HEK293 (cell line): ENCODE measurements at regions not wholly inside any gene's neighbourhood (a gene's known extent, or its start where the extent isn't known, plus 50 kb on each side); places are given as distances from the start of the nearest gene placed in this dataset.

Experiments
- CTCF ChIA-PET: fragments of 350-600 bp; formaldehyde crosslinking; extraction: SDS; loops from one replicate; lab custom pipeline; 2021; ENCODE audit warnings: antibody characterized with exemption; lab: Yijun Ruan, JAX
- POLR2A ChIA-PET: fragments of 300-600 bp; formaldehyde crosslinking; extraction: SDS; loops from one replicate; lab custom pipeline; 2020; ENCODE audit warnings: antibody characterized with exemption, inconsistent platforms; lab: Yijun Ruan, JAX
- H3K27ac ChIP-seq: fragments of 200-500 bp; sonication (Bioruptor generic); 2 replicates; pipeline ENCODE4 v1.5.1; 2014; ENCODE audit warnings: low read depth, low read length, control low read depth, inconsistent platforms; ENCODE audit errors: extremely low read depth
- H3K36me3 ChIP-seq, 2 experiments: fragments of 200-500 bp in 1 of 2; sonication (Bioruptor generic) in 1 of 2; 1 replicate in 1 of 2; 2 replicates in 1 of 2; pipeline ENCODE4 v1.5.1; 2014 to 2017; ENCODE audit warnings: inconsistent platforms in 2 of 2, low read length in 2 of 2; ENCODE audit not compliant: control insufficient read depth in 2 of 2, insufficient read depth in 1 of 2
- H3K4me1 ChIP-seq: fragments of 200-500 bp; sonication (Bioruptor generic); 2 replicates; pipeline ENCODE4 v1.5.1; 2014; ENCODE audit warnings: mild to moderate bottlenecking, low read length, inconsistent platforms; ENCODE audit not compliant: control insufficient read depth, insufficient read depth
- H3K4me3 ChIP-seq: 2 replicates; pipeline ENCODE4 v1.5.1; 2011; ENCODE audit warnings: low read depth, mild to moderate bottlenecking, control low read depth, low read length, moderate library complexity
- H3K9me3 ChIP-seq: fragments of 200-500 bp; sonication (Bioruptor generic); 2 replicates; pipeline ENCODE4 v1.5.1; 2014; ENCODE audit warnings: low read depth, low read length, inconsistent platforms; ENCODE audit not compliant: control insufficient read depth, insufficient read depth
- GFI1B ChIP-seq: fragments of 450-650 bp; formaldehyde crosslinking; IDR thresholded peaks from 2 replicates; pipeline ENCODE4 v1.5.1; 2016; ENCODE audit warnings: missing biosample characterization, missing genetic modification characterization
- GLIS2 ChIP-seq: fragments of 450-650 bp; formaldehyde crosslinking; IDR thresholded peaks from 2 replicates; pipeline ENCODE4 v1.5.1; 2016; ENCODE audit warnings: missing biosample characterization, missing genetic modification characterization
- TCF7L2 ChIP-seq: IDR thresholded peaks from 2 replicates; pipeline ENCODE4 v1.6.1; 2011; ENCODE audit warnings: low read depth, mild to moderate bottlenecking, inconsistent platforms, low read length, moderate library complexity, borderline replicate concordance
- ZBTB20 ChIP-seq: fragments of 450-650 bp; formaldehyde crosslinking; IDR thresholded peaks from 2 replicates; pipeline ENCODE4 v1.5.1; 2016; ENCODE audit warnings: missing biosample characterization, missing genetic modification characterization
- ZFP41 ChIP-seq: fragments of 450-650 bp; formaldehyde crosslinking; IDR thresholded peaks from 2 replicates; pipeline ENCODE4 v1.5.1; 2016; ENCODE audit warnings: missing biosample characterization, missing genetic modification characterization, borderline replicate concordance
- ZNF10 ChIP-seq: fragments of 450-650 bp; formaldehyde crosslinking; IDR thresholded peaks from 2 replicates; pipeline ENCODE4 v1.5.1; 2017; ENCODE audit warnings: missing biosample characterization, missing genetic modification characterization
- ZNF157 ChIP-seq: fragments of 450-650 bp; formaldehyde crosslinking; IDR thresholded peaks from 2 replicates; pipeline ENCODE4 v1.5.1; 2016; ENCODE audit warnings: missing biosample characterization, missing genetic modification characterization
- ZNF169 ChIP-seq: fragments of 450-650 bp; formaldehyde crosslinking; IDR thresholded peaks from 2 replicates; pipeline ENCODE4 v1.5.1; 2016; ENCODE audit warnings: missing biosample characterization, missing genetic modification characterization
- ZNF174 ChIP-seq: fragments of 450-650 bp; formaldehyde crosslinking; IDR thresholded peaks from 2 replicates; pipeline ENCODE4 v1.5.0; 2017; ENCODE audit warnings: missing biosample characterization, mild to moderate bottlenecking, missing genetic modification characterization
- ZNF248 ChIP-seq: fragments of 450-650 bp; formaldehyde crosslinking; IDR thresholded peaks from 2 replicates; pipeline ENCODE4 v1.5.1; 2017; ENCODE audit warnings: missing biosample characterization, missing genetic modification characterization
- ZNF266 ChIP-seq: fragments of 450-650 bp; formaldehyde crosslinking; IDR thresholded peaks from 2 replicates; pipeline ENCODE4 v1.5.1; 2016; ENCODE audit warnings: missing biosample characterization, missing genetic modification characterization, low read depth
- ZNF311 ChIP-seq: fragments of 450-650 bp; formaldehyde crosslinking; IDR thresholded peaks from 2 replicates; pipeline ENCODE4 v1.5.1; 2017; ENCODE audit warnings: missing biosample characterization, missing genetic modification characterization, borderline replicate concordance
- ZNF335 ChIP-seq: fragments of 450-650 bp; formaldehyde crosslinking; conservative IDR thresholded peaks from 2 replicates; pipeline ENCODE4 v1.5.1; 2016; ENCODE audit warnings: missing biosample characterization, missing genetic modification characterization
- ZNF391 ChIP-seq: fragments of 450-650 bp; formaldehyde crosslinking; IDR thresholded peaks from 2 replicates; pipeline ENCODE4 v1.5.1; 2016; ENCODE audit warnings: low read depth, missing biosample characterization, missing genetic modification characterization, borderline replicate concordance
- ZNF423 ChIP-seq: fragments of 450-650 bp; formaldehyde crosslinking; IDR thresholded peaks from 2 replicates; pipeline ENCODE4 v1.5.1; 2016; ENCODE audit warnings: missing biosample characterization, missing genetic modification characterization
- ZNF518A ChIP-seq: fragments of 450-650 bp; formaldehyde crosslinking; conservative IDR thresholded peaks from 2 replicates; pipeline ENCODE4 v1.5.1; 2016; ENCODE audit warnings: low read depth, missing biosample characterization, missing genetic modification characterization
- ZNF571 ChIP-seq: fragments of 450-650 bp; formaldehyde crosslinking; IDR thresholded peaks from 2 replicates; pipeline ENCODE4 v1.5.0; 2017; ENCODE audit warnings: missing biosample characterization, missing genetic modification characterization
- ZNF624 ChIP-seq: fragments of 450-650 bp; formaldehyde crosslinking; IDR thresholded peaks from 2 replicates; pipeline ENCODE4 v1.5.1; 2017; ENCODE audit warnings: missing biosample characterization, missing genetic modification characterization
- ZNF654 ChIP-seq: fragments of 450-650 bp; formaldehyde crosslinking; IDR thresholded peaks from 2 replicates; pipeline ENCODE4 v1.5.1; 2016; ENCODE audit warnings: low read depth, missing biosample characterization, missing genetic modification characterization
- ZNF747 ChIP-seq: fragments of 450-650 bp; formaldehyde crosslinking; IDR thresholded peaks from 2 replicates; pipeline ENCODE4 v1.5.1; 2016; ENCODE audit warnings: missing biosample characterization, missing genetic modification characterization
- ZNF785 ChIP-seq: fragments of 450-650 bp; formaldehyde crosslinking; IDR thresholded peaks from 2 replicates; pipeline ENCODE4 v1.5.1; 2016; ENCODE audit warnings: missing biosample characterization, missing genetic modification characterization
- ZXDB ChIP-seq: fragments of 450-650 bp; formaldehyde crosslinking; IDR thresholded peaks from 2 replicates; pipeline ENCODE4 v1.5.1; 2016; ENCODE audit warnings: missing biosample characterization, missing genetic modification characterization

DNA sequence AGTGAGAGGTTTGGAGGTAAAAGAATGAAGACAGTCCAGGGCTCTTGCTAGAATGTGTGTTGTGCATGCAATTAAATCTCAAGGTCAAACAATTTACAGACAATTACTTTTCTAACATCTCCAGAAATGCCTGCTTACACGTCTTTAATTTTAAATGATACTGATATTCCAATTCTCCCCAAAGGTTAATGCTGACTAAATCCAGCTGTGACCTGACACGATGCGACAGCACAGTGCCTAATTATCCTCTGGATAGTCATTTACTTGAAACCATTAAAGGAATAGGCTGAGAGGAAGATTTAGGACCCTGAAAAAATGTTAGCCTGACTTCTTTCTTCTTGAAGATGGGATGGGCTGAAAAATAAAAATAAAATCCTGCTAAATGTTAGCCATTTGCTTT is 178.2 kb upstream of the MMS22L start (continued):
- TF ChIP-seq ZBTB20 (tag by site-specific recombination) = no peak
- TF ChIP-seq GFI1B (tag by site-specific recombination) = no peak
- TF ChIP-seq ZNF785 (tag by site-specific recombination) = no peak
- TF ChIP-seq, all 188 proteins: peak for 0

DNA sequence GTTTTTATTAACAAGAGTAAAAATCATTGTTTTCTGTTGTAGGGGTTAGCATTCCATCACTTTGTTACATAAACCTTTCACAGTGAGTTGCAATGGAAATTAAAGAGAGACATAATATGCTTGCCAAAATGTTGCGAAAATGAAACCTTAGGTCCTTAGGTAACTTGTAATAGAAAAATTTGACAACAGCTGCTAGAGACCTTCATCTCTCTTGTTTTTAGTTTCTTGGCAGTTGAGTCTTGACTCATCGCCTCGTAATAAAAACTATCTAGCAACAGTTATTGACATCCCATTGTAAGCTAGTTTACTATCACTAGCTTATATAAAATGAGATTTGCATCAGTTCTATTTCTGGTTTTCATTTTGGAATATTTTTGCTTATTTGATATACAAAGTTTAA is 179.0 kb upstream of the MMS22L start:
- Histone ChIP-seq H3K4me3 (no peak overlapping the region), H3K27ac (no peak overlapping the region), H3K36me3 (no peaks in the 10 kb centered on the region), H3K4me1 (no peaks in the 10 kb centered on the region), H3K9me3 (no peaks in the 10 kb centered on the region)
- TF ChIP-seq ZNF518A (tag by site-specific recombination) (no peak), ZNF571 (tag by site-specific recombination) (no peak), ZNF654 (no peak)
- POLR2A ChIA-PET = no interaction called here
- CTCF ChIA-PET = no interaction called here

DNA sequence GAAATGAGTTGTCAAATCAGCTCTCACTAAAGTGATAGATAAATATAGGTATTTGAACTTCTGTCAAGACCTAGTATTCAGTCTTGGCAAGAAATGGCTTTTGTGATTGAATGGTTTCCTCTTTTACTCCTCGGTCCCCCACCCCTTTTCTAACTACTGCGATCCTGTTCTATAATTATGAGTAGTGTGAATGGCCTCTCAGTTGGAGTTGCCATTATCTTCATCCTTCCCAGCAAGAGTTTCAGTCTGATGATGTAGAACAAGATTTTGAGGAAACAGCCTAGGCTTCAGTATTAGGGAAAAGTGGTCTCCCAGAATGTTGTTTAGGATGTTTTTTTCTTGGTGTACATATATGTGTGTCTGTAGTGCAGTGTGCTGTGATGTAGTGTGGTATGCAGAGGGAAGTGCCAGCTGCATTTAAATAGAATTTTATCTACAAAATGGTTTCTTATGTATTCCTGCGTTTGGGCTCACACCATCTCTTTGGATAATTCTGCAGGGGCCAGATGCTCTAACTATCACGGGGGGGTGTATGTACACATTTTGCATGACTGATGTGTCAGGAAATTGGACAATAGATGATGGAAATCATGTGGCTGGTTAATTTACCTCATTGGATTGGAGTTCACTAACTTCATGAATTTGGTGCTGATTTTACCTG is 180.1 kb upstream of the MMS22L start:
- Histone ChIP-seq H3K4me3 (no peak overlapping the region), H3K27ac (no peak overlapping the region), H3K4me1 (no peaks in the 10 kb centered on the region), H3K9me3 (no peaks in the 10 kb centered on the region), H3K36me3 (no peaks in the 10 kb centered on the region)
- TF ChIP-seq ZNF391 (no peak), ZNF747 (tag by site-specific recombination) (no peak), ZNF266 (no peak), ZNF423 (tag by site-specific recombination) (no peak), ZNF335 (tag by site-specific recombination) (no peak), ZFP41 (tag by site-specific recombination) (no peak), TCF7L2 (no peak)
- CTCF ChIA-PET = no interaction called here
- POLR2A ChIA-PET = no interaction called here

GRCh38 chr6:97465877-97466561 is 183.0 kb upstream of the MMS22L start:
- no peaks in the 10 kb centered on the region for H3K36me3 ChIP-seq
- H3K4me1 ChIP-seq = no peaks in the 10 kb centered on the region
- H3K4me3 ChIP-seq = no peak overlapping the region
- TF ChIP-seq ZNF311 = no peak
- TF ChIP-seq ZNF624 (tag by site-specific recombination) = no peak
- no peak for TF ChIP-seq GLIS2 (tag by site-specific recombination)
- no peak for TF ChIP-seq ZNF157 (tag by site-specific recombination)
- TF ChIP-seq ZXDB (tag by site-specific recombination) = no peak
- TF ChIP-seq ZNF169 (tag by site-specific recombination) = no peak
- TF ChIP-seq ZNF10 (tag by site-specific recombination) = no peak
- TF ChIP-seq ZNF248 (tag by site-specific recombination) = no peak
- TF ChIP-seq ZNF174 (tag by site-specific recombination) = no peak
- TF ChIP-seq, all 188 proteins: peak for 0
- Histone ChIP-seq H3K9me3 (no peaks in the 10 kb centered on the region), H3K27ac (no peak overlapping the region)
- POLR2A ChIA-PET = no interaction called here
- CTCF ChIA-PET = interaction anchor here (0.6 to 1.2 kb wide), 3 partner anchors 15 to 1611 kb away, joined by 3 to 5 read pairs (median 3); no protein-coding TSS in a partner anchor
